SU-DHL-6 (cell line): ENCODE measurements at regions not wholly inside any gene's neighbourhood (a gene's known extent, or its start where the extent isn't known, plus 50 kb on each side); places are given as distances from the start of the nearest gene placed in this dataset.

Source experiments
- CTCF ChIP-seq: fragments of 200-600 bp; sonication (generic); IDR thresholded peaks from one replicate; pipeline ENCODE4 v1.5.1; 2017; ENCODE audit warnings: antibody characterized with exemption, mild to moderate bottlenecking, low read length, moderate library complexity; ENCODE audit not compliant: insufficient read depth, poor library complexity, severe bottlenecking
- EZH2phosphoT487 ChIP-seq: fragments of 200-600 bp; sonication (generic), shearing (Covaris generic); conservative IDR thresholded peaks from 2 replicates; pipeline ENCODE4 v1.6.1; 2018; ENCODE audit warnings: mild to moderate bottlenecking, antibody characterized with exemption, low read length, moderate library complexity, mixed read lengths

- TF ChIP-seq CTCF (no peak), EZH2phosphoT487 (no peak)
Observed at GRCh38 chr6:71656121-71656520, 230.2 kb upstream of the RIMS1 start.
